Mesodermal cell (in vitro differentiated cells): ENCODE measurements at regions not wholly inside any gene's neighbourhood (a gene's known extent, or its start where the extent isn't known, plus 50 kb on each side); places are given as distances from the start of the nearest gene placed in this dataset.

Experiments used
- H3K27ac ChIP-seq: 2 replicates; pipeline ENCODE4 v1.7.0; 2013; ENCODE audit warnings: mild to moderate bottlenecking, low read depth, low read length, moderate library complexity; ENCODE audit not compliant: severe bottlenecking
- H3K36me3 ChIP-seq: 2 replicates; pipeline ENCODE4 v1.7.1; 2013; ENCODE audit warnings: mild to moderate bottlenecking, low read length, moderate library complexity; ENCODE audit not compliant: control insufficient read depth, insufficient read depth
- H3K4me1 ChIP-seq: one replicate; pipeline ENCODE4 v1.7.1; 2013; ENCODE audit warnings: mild to moderate bottlenecking, low read length; ENCODE audit not compliant: insufficient read depth, control insufficient read depth, poor library complexity, severe bottlenecking
- H3K4me3 ChIP-seq: 2 replicates; pipeline ENCODE4 v1.7.0; 2013; ENCODE audit warnings: low read length, control low read depth, mild to moderate bottlenecking; ENCODE audit not compliant: insufficient read depth, poor library complexity, severe bottlenecking; ENCODE audit errors: extremely low read depth
- H3K9me3 ChIP-seq: 2 replicates; pipeline ENCODE4 v1.7.1; 2013; ENCODE audit warnings: mild to moderate bottlenecking, low read length, moderate library complexity; ENCODE audit not compliant: control insufficient read depth
- WGBS, 2 experiments: methylation state at CpG; one replicate each; pipeline ENCODE4 v1.1.5; 2013; ENCODE audit warnings: missing lambda C conversion rate in 2 of 2; ENCODE audit not compliant: insufficient coverage in 2 of 2; 5-methylcytosine and 5-hydroxymethylcytosine counted together

GRCh38 chrX:101160001-101160400, 59.6 kb upstream of the DRP2 start:
- WGBS, 2 experiments: 100% methylated on average over 1 of the region's 1 CpG; no CpG with 5 or more reads in 1 of the 2 experiments
- Histone ChIP-seq H3K4me1 (peaks cover 3% of the 10 kb centered on the region), H3K4me3 (no peak overlapping the region), H3K27ac (no peak overlapping the region), H3K36me3 (peaks cover 37% of the 10 kb centered on the region), H3K9me3 (no peaks in the 10 kb centered on the region)

GRCh38 chrX:101163166-101163565, 56.4 kb upstream of the DRP2 start:
- Histone ChIP-seq H3K27ac (no peak overlapping the region), H3K4me3 (no peak overlapping the region), H3K9me3 (no peaks in the 10 kb centered on the region), H3K36me3 (peaks cover 30% of the 10 kb centered on the region), H3K4me1 (peaks cover 6% of the 10 kb centered on the region)
- WGBS, 2 experiments: no CpG with 5 or more reads among the region's 2 CpGs

DNA sequence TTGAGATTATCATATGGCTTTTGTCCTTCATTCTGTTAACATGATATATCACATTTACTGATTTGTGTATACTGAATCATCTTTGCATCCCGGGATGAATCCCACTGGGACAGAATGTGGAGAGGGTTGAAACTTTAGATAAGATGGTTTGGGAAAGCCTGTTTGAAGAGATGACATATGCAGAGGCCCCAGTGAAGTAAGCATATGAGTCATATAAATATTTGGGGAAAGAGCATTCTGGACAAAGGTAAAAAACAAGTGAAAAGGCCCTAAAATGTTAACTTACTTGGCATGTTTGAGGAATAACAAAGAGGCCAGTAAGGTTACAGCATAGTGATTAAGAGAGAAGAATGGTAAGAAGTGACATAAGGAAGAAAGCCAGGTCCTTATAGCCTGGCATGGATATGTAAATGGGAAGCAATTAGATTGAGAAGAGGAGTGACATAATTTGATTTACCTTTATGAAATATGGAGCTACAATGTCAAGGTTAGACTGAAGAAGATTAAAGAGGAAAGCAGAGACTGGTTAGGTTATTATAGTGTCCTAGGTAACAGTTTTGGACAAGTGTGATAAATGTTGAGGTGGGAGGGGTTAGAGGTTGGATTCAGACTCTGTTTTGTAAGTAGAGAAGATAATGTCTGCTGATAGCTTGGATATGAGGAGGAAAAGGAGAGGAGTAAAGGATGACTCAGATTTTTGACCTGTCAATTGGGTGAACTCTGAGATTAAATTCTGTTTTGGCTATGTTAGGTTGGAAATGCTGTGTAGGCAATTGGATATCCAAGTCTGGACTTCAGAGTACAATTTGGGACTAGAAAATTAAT, 54.6 kb upstream of the DRP2 start:
- H3K9me3 ChIP-seq: no peaks in the 10 kb centered on the region
- WGBS, 2 experiments: no CpG with 5 or more reads among the region's 1 CpG
- H3K4me1 ChIP-seq: peaks cover 6% of the 10 kb centered on the region
- H3K36me3 ChIP-seq: peaks cover 22% of the 10 kb centered on the region
- H3K27ac ChIP-seq: peak overlapping the region; percentile 16
- H3K4me3 ChIP-seq: no peak overlapping the region
